MM.1S (cell line): ENCODE measurements at regions not wholly inside any gene's neighbourhood (a gene's known extent, or its start where the extent isn't known, plus 50 kb on each side); places are given as distances from the start of the nearest gene placed in this dataset.

Source experiments
- CTCF ChIP-seq: fragments of 300-600 bp; sonication (generic); IDR thresholded peaks from 2 replicates; pipeline ENCODE4 v1.5.1; 2016; ENCODE audit warnings: antibody characterized with exemption, low read length, mixed read lengths
- EZH2 ChIP-seq: fragments of 300-600 bp; sonication (generic); optimal IDR thresholded peaks from 2 replicates; pipeline ENCODE3; 2017; ENCODE audit warnings: low read depth, mild to moderate bottlenecking, antibody characterized with exemption, low read length, mixed read lengths

GRCh38 chr2:37827911-37828511, 97.1 kb upstream of the RMDN2 start:
- no peak for TF ChIP-seq CTCF
- TF ChIP-seq EZH2 = no peak
